ENCODE measurements at regions not wholly inside any gene's neighbourhood (a gene's known extent, or its start where the extent isn't known, plus 50 kb on each side); places are given as distances from the start of the nearest gene placed in this dataset.

DNA sequence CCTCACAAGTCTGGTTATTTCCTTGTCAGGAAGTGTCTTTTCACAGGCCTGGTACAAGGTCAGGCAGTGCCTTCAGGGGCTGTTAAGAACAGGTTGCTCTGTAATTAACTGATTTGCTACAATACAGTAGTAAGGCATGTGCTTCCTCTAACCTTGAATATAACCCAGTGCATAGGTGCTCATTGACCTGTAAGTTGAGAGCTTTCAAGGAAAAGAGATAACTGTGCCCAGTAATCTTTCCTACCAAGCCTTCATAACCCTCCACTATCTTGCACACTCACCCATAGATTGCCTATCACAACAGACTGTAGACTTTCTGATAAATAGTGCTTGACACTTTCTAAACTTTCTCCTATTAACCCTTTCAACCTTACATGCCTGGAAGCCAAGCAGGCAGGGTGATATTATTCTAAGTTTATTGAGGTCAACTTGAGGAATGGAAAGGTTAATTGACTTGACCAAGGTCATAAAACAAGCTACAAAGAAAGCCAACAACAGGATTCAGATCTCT is 148.1 kb downstream of the PPARGC1A start:
- TF ChIP-seq, protein P1, sequence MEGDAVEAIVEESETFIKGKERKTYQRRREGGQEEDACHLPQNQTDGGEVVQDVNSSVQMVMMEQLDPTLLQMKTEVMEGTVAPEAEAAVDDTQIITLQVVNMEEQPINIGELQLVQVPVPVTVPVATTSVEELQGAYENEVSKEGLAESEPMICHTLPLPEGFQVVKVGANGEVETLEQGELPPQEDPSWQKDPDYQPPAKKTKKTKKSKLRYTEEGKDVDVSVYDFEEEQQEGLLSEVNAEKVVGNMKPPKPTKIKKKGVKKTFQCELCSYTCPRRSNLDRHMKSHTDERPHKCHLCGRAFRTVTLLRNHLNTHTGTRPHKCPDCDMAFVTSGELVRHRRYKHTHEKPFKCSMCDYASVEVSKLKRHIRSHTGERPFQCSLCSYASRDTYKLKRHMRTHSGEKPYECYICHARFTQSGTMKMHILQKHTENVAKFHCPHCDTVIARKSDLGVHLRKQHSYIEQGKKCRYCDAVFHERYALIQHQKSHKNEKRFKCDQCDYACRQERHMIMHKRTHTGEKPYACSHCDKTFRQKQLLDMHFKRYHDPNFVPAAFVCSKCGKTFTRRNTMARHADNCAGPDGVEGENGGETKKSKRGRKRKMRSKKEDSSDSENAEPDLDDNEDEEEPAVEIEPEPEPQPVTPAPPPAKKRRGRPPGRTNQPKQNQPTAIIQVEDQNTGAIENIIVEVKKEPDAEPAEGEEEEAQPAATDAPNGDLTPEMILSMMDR (IDR thresholded peaks at IDR 0.05; ENCODE audit: low read depth, low read length): no peak
- no peak overlapping the region for H3K4me3 ChIP-seq (ENCODE audit: low read depth, low read length)

DNA sequence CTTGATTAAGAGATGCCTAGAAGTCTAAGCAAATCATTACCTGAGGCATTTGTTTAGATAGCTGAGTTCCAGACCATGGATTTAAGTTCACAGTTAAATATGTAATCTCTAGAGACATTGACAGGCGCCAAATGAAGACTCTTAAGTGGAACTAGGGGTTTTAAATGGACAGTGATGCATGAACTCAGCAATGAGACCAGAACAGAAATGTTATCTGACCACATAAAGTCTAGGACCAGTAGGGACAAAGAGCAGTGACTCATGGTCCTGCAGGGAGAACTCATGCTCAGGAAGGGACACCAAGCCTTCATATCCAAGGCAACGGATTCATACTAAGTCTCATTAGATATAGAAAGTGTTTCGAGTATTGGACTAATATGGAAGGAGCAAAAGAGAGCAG is 152.3 kb downstream of the PPARGC1A start:
- TF ChIP-seq, protein P1 (IDR thresholded peaks at IDR 0.05; ENCODE audit: low read depth, low read length): no peak

DNA sequence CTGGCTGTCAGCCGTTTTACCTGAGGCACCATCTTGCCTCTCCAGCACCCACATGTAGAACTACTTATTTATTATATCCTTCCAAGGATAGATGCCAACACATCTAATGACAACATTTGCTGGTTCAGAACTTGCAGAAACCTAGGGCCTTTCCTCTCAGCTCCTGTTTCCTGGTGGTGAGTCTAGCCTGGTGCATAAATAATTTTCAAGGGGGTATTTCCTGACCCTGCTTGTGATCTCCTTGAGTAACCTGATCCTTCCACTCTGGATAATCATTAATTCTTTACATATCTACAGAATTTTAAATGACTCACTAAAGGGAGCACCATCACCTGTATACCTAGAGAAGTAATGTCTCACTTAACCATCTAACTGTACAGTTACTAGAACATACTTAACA is 153.4 kb downstream of the PPARGC1A start:
- H3K4me3 ChIP-seq (ENCODE audit: low read depth, low read length): no peak overlapping the region
- TF ChIP-seq, protein P1 (IDR thresholded peaks at IDR 0.05; ENCODE audit: low read depth, low read length): no peak

More for the DNA sequence above, 152.3 kb downstream of the PPARGC1A start:
- no peak overlapping the region for H3K4me3 ChIP-seq (ENCODE audit: low read depth, low read length)

DNA sequence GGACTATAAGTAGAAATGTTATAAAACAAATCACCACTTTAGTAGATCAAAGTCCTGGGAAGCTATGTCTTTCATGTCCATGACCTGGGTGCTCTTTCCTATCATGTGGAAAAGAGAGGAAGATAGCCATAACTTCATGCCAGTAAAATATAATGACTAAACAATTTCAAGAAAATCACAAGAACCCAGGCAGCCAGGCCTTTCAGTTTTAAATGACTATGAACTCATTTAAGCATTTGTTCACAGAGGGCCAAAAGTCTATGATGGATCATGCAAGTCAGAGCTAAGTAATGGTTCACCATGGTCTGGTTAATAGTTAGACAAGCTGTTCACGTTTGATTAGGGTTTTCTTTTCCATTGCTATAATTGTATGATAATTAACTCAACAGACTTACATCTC is 155.8 kb downstream of the PPARGC1A start:
- TF ChIP-seq, protein P1 (IDR thresholded peaks at IDR 0.05; ENCODE audit: low read depth, low read length): no peak
- no peak overlapping the region for H3K4me3 ChIP-seq (ENCODE audit: low read depth, low read length)

DNA sequence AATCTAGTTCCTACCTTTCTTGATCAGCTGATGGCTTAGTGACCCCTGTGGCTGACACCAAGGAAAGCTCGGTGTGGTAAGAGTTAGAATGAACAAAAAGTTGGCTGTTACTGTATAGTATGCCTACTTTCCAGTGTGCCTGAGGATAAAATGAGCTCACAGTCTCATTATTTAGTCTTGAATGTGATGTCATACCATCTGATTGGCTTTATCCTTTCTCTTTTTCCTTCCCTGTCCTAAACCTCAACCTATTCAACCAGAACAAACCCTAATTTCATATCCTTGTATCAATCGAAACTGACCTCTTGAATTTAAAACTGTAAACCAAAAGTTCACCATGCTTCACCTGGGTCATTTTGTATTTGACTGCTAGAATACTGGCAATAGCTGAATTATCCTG is 156.4 kb downstream of the PPARGC1A start:
- TF ChIP-seq, protein P1 (IDR thresholded peaks at IDR 0.05; ENCODE audit: low read depth, low read length): no peak
- no peak overlapping the region for H3K4me3 ChIP-seq (ENCODE audit: low read depth, low read length)

DNA sequence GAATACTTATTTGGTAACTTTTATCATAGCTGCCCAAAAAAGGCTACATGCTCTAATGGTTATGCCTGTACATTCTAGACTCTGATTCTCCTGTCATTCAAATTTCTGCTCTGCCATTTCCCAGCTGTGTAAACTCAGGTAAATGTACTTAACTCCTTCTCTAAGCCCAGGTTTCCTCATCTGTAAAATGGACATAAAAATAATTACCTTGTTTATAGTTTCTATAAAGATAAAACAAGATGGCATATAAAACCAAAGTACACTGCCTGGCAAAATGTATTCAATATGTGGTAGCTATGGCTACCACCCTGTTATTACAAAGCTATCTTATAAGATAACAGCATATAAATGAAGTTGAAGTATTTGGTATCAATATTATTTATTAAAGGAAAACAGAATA is 158.8 kb downstream of the PPARGC1A start:
- H3K4me3 ChIP-seq (ENCODE audit: low read depth, low read length): no peak overlapping the region
- TF ChIP-seq, protein P1 (IDR thresholded peaks at IDR 0.05; ENCODE audit: low read depth, low read length): no peak

DNA sequence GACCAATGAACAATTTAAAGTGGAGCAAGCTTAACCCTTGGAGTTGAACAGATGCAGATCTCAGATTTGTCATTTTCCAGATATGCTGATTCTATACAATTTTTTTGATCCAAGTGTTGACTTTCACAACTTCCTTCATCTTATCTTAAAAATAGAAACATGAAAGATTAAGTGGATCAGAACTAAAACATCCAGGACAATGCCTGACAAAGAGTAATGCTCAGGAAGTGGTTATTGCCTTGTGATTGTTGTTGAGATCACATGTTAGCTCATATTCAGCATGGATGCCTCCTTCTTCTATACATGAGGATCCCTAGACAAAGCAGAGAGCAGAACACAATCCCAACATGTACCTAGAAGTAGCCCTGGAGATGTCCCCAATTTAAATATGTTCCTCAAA is 160.9 kb downstream of the PPARGC1A start:
- TF ChIP-seq, protein P1 (IDR thresholded peaks at IDR 0.05; ENCODE audit: low read depth, low read length): no peak
- H3K4me3 ChIP-seq (ENCODE audit: low read depth, low read length): no peak overlapping the region
